Erythroblast (primary cell): ENCODE measurements at regions not wholly inside any gene's neighbourhood (a gene's known extent, or its start where the extent isn't known, plus 50 kb on each side); places are given as distances from the start of the nearest gene placed in this dataset.

Source experiments
- DNase-seq, 2 experiments: peaks; one replicate each; lab custom pipeline; 2025; lab: John Stamatoyannopoulos, UW
- GATA1 ChIP-seq: IDR thresholded peaks from 2 replicates; pipeline ENCODE4 v1.6.1; 2011; ENCODE audit warnings: low read depth, mild to moderate bottlenecking, control low read depth, low read length, moderate library complexity
- POLR2A ChIP-seq: IDR thresholded peaks from 2 replicates; pipeline ENCODE4 v1.6.1; 2011; ENCODE audit warnings: mild to moderate bottlenecking, low read length

DNA sequence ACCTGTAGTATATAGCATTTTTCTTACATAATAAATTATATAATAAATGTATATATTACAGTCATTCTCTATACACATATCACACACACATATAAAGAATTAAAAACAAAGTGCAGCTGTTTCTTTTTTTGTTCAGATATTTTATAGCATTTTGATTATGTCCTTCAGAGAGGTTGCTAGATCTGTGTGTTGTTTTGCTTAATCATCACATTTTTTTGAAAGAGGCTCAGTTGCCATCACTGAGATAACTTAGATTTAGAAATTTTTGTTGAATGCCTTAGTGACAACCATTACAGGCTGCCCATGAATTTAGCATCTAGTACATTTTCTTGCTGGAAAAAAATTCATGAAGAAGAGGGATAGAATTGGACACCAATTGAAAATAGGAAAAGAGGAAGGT is 545.2 kb upstream of the PCDH9 start:
- DNase-seq: no peak
- no peak for TF ChIP-seq POLR2A

DNA sequence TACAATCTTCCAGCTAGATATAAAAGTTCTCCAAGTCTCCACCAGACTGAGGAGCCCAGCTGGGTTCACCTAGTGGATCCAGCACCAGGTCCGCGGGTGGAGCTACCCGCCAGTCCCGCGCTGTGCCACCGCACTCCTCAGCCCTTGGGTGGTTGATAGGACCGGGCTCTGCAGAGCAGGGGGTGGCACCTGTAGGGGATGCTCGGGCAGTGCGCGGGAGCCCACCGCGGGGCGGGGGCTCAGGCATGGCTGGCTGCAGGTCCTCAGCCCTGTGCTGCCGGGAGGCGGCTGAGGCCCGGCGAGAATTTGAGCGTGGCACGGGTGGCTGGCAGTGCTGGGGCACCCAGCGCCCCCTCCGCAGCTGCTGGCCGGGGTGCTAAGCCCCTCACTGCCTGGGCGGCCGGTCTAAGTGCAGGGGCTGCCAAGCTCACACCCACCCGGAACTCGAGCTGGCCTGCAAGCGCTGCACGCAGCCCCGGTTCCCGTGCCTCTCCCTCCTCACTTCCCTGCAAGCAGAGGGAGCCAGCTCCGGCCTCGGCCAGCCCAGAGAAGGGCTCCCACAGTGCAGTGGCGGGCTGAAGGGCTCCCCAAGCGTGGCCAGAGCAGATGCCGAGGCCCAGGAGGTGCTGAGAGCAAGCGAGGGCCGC is 542.8 kb upstream of the PCDH9 start:
- TF ChIP-seq POLR2A (no peak), GATA1 (no peak)
- no peak for DNase-seq

DNA sequence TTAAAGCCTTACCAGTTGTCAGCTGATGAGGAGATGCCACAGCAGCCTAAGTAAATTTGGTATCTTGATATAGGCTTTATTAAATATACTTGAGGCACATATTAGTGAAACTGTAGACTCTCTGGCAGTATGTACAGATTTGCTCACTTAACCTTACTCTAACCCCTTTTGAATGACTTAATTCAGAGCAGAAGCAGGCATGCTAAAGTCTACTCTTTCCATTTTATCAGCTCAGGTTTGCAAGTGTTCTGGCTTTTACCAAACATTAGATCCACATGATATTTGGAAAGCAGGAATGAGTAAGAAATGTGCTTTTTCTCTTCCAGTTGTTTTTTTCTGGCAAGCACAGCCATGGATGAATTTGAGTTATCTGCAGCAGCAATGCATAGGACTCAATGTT is 541.0 kb upstream of the PCDH9 start:
- TF ChIP-seq GATA1: no peak
- TF ChIP-seq POLR2A: no peak
- DNase-seq: no peak

DNA sequence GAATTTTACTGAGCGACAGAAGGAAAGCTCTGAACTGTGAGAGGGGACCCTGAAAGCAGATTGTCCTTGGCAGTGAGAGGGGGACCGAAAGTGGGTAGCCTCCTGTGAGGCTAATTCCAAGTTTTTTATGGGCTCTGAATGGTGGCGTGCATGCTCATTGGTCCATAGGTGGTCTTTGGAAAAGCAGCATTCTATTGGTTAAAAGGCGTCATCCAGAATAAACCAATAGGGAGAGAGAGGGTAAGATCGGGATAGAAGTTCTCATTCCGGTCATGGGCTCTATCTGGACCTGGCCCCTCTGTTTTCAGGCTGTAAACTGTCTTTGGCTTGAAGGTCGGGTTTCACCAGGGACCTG is 539.8 kb upstream of the PCDH9 start:
- DNase-seq: no peak

DNA sequence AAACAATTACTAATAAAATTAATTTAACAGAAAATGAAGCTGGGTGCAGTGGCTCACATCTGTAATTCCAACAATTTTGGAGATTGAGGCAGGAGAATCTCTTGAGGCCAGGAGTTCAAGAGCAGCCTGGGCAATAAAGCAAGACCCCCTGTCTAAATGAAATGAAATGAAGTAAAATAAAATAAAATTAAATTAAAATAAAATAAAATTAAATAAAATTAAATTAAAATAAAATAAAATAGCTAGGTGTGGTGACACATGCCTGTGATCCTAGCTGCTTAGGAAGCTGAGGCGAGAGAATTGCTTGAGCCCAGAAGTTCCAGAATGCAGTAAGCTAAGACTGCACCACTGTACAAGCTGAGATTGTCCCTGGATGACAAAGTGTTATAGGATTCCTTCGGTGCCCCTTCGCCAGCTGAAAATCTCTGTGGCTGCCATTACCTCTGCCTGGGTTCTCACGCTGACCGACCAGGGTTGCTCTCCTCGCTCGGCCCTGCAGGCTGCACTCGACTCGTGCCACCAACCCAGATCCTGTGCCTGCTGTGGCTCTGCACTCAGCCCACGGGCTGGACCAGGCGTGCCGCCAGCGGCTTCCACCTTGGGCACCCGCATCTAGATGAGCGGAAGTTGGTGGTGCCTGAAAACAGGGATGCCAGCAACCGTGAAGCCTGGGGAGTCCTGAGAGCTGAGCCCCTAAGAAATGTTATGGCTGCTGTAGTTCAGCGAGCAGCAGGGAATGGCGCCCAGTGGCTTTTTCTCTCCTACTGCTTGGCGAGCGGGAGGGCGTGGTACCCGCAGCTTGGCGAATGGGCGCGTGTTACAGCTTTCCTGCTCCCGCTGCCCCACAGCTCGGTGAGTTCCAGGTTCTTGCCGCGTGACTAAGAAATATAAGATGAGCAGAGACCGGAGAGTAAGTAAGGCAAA is 539.2 kb upstream of the PCDH9 start:
- no peak for DNase-seq
- TF ChIP-seq POLR2A (no peak), GATA1 (no peak)

More for the DNA sequence above, 539.8 kb upstream of the PCDH9 start:
- TF ChIP-seq GATA1: no peak
- TF ChIP-seq POLR2A: no peak

DNA sequence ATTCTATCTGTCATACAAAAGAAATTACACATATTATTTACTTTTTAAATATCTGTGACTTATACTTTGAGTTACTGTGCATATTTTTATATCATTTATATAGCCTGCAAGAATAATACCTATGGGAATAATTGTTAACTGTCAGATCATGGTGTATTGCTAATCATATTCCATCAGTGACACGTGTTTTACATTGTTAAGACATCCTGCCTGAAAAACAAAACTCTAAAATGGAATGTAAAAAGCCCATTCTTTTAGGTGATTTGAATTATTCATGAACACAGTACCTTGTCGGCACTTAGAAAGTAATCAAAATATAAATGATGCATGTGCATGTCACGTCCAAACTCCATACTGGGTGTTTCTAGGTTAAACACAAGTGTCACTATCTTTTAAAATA is 533.8 kb upstream of the PCDH9 start:
- DNase-seq: no peak
- TF ChIP-seq POLR2A (no peak), GATA1 (no peak)

DNA sequence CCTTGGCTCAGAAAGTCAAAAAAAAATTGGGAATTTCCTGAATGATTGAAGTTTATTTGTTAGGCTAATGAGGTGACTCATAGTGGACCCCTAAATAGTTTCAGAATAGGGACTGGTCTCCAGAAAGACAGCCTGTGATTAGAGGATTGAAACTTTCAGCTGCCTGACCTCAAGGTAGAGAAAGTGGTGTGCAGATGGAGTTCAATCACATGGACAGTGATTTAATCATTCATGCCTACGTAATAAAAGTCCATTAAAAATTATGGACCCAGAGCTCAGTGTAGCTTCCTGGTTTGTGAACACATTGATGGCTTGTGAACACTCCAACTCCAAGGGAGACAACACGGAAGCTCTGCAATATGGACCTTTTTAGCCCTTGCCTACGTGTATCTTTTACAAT is 533.2 kb upstream of the PCDH9 start:
- no peak for TF ChIP-seq GATA1
- no peak for TF ChIP-seq POLR2A
- no peak for DNase-seq

DNA sequence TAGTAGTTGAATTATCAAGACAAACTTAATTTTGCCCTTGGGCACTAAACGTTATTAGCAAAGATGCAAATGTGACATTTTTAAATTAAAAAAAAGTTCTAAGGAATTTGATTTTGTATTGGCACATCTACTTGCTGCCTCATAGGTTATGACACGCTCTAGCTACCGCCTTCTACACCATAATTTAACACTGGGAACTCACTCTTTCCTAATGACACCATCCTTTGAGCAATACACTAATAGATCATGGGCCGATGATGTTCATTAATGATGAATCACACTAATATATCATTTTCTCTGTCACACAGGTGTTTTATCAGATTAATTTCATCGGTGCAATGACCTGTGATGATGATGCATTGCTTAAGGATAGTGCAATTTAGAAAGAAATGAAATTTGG is 528.8 kb upstream of the PCDH9 start:
- no peak for TF ChIP-seq GATA1
- TF ChIP-seq POLR2A: no peak
- no peak for DNase-seq

DNA sequence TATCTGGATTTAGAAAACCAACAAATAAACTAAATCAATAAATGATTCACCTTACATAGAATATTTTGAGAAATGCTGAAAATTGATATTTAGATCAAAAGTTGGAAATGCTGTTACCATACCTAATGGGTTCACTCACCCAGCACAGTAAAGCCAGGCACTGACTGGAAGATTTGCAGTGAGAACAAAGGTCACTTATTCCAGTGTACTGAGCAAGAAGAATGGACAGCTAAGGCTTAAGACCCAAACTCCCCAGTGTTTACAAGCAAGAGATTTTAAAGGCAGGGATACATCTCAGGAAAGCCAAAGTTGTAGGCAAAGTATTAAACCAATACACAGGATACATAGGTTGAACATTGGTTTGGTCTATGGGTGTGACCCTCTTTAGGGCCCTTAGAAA is 523.9 kb upstream of the PCDH9 start:
- no peak for TF ChIP-seq POLR2A
- no peak for TF ChIP-seq GATA1
- no peak for DNase-seq

DNA sequence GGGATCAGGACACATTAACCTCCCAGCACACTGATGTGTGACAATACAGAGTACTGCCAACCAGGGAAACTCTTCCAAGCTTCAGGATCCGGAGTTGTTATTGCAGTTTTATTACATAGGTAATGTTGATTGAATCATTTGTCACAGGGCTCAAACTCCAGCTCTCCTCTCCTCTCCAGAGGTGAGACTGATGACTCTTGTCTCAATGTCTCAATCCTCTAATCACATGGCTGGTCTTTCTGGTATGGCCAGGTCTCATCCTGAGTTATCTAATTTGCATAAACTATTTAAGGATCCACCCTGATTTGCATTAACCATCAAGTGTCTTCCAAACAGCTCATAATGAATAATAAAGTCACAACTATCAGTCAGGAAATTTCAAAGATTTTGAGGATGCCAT is 522.6 kb upstream of the PCDH9 start:
- TF ChIP-seq GATA1 (no peak), POLR2A (no peak)
- DNase-seq: no peak

DNA sequence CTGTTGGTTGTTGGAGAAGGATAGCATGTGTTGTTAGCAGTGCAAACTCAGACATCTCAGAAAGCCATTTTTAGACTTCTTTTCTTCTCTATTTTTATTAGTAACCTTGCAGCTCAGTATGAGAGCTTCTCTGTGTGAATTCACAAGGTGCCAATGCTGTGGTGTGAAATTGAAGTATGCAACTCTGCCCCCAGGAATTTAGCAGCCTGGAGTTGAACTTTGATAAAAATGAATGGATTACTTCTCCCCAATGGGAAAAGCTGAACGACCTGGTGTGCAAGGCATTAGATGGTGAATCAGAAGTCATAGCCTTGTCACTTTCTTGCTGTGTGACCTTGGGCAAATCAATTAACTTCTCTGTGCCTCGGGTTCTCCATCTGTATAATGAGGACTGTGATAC is 512.3 kb upstream of the PCDH9 start:
- DNase-seq: no peak
- TF ChIP-seq GATA1: no peak

DNA sequence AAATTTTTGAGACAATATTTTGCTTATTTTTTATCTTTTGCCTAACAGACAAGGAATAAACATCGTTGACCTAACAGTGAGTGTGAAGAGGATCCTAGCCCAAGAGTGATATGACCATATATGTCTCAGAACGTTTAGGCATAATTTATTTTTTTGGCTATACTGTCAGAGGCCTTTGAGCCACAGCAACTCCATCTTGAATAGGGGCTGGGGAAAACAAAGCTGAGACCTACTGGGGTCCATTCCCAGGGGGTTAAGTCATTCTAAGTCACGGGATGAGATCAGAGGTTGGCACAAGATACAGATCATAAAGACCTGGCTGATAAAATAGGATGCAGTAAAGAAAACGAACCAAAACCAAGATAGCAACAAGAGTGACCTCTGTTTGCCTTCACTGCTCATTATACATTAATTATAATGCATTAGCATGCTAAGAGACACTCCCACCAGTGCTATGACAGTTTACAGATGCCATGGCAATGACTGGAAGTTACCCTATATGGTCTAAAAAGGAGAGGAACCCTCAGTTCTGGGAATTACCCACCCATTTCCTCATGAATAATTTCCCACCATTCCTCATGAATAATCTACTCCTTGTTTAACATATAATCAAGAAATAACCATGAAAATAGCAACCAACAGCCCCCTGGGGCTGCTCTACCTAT is 510.9 kb upstream of the PCDH9 start:
- DNase-seq: no peak
- no peak for TF ChIP-seq POLR2A
- TF ChIP-seq GATA1: no peak

DNA sequence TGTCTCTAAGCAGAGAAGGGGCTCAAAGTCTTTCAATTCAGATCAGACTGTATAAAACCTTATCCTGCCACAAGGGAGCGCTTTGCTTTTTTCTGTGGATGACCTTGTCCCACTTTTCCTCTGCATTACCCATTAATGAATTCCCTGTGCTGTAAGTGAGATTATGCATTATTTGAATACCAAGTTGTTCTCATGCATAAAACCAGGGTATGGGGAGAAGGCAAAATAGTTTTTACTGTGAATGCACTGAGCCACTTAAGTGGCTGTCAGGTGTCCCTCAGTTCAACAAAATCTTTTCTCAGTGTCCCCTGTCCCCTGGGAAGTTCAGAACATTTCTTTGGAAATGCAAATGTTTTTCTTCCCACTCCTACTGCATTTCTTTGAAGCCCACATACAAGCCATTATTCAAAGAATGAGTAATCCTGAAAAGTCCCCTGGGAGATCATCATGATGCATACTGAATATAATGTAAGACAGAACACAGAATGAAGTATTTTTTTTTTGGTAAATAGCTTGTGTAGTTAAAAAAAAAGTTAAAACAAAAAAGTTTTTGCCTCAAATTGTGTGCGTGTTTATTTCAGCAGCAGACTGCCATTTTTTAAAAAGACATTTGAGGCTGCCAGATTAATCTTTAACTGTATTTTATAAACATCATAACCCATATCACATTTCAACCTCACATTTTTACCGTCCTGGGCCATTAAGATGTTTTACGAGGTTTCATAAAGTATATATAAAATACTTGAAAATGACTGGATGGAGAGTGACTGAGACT is 506.7 kb upstream of the PCDH9 start:
- DNase-seq: peak; percentile 3 to 14
- TF ChIP-seq GATA1: no peak
- no peak for TF ChIP-seq POLR2A

DNA sequence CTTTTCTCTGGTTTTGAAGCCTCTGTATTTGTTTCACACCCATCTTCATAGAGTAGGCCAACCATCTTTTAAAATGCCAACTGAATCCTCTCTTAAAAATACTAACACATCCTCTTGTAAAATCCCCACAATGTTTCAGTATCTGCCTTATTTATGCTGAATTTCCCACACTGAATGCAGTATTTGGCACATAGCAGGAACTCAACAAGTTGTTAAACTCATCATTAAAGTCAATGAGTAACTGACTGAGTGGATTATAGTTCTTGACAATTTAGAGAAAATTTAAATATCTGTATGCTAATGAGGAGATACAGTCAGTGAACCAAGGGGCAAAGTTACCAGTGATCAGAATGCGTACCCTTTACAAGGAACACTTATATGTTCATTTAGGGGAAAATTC is 505.5 kb upstream of the PCDH9 start:
- no peak for DNase-seq
- no peak for TF ChIP-seq POLR2A
- no peak for TF ChIP-seq GATA1
